Prostate gland (tissue), 2 donors: ENCODE measurements at regions not wholly inside any gene's neighbourhood (a gene's known extent, or its start where the extent isn't known, plus 50 kb on each side); places are given as distances from the start of the nearest gene placed in this dataset.

Experiments used
- POLR2AphosphoS5 ChIP-seq: sonication (generic); formaldehyde crosslinking; IDR thresholded peaks from one replicate; pipeline ENCODE4 v1.6.1; 2017; ENCODE audit warnings: antibody characterized with exemption
- TF ChIP-seq, protein P1 (sequence below), 4 experiments: fragments of 200-600 bp in 2 of 4; fragments of 450-650 bp in 2 of 4; sonication (generic) in 2 of 4; IDR thresholded peaks; 1 replicate in 3 of 4; 2 replicates in 1 of 4; pipeline ENCODE4 v1.5.1; 2016 to 2019; ENCODE audit warnings: antibody characterized with exemption in 4 of 4, mild to moderate bottlenecking in 2 of 4, moderate library complexity in 2 of 4

DNA sequence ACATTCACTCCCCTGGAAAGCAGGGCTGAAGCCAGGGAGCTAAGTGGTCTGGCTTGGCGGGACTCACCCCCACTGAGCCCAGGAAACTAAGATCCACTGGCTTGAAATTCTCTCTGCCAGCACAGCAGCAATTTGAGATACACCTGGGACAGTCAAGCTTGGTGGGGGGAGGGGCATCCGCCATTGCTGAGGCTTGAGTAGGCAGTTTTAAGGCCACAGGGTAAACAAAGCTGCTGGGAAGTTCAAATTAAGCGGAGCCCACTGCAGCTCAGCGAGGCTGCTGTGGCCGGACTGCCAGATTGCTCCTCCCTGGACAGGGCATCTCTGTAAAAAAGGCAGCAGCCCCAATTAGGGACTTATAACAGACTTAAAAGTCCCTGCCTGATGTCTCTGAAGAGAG, 108.2 kb upstream of the FAM13C start:
- no peak for TF ChIP-seq POLR2AphosphoS5
- TF ChIP-seq, protein P1, sequence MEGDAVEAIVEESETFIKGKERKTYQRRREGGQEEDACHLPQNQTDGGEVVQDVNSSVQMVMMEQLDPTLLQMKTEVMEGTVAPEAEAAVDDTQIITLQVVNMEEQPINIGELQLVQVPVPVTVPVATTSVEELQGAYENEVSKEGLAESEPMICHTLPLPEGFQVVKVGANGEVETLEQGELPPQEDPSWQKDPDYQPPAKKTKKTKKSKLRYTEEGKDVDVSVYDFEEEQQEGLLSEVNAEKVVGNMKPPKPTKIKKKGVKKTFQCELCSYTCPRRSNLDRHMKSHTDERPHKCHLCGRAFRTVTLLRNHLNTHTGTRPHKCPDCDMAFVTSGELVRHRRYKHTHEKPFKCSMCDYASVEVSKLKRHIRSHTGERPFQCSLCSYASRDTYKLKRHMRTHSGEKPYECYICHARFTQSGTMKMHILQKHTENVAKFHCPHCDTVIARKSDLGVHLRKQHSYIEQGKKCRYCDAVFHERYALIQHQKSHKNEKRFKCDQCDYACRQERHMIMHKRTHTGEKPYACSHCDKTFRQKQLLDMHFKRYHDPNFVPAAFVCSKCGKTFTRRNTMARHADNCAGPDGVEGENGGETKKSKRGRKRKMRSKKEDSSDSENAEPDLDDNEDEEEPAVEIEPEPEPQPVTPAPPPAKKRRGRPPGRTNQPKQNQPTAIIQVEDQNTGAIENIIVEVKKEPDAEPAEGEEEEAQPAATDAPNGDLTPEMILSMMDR (IDR thresholded peaks at IDR 0.05), result no peak
